DOHH2 (cell line): ENCODE measurements at regions not wholly inside any gene's neighbourhood (a gene's known extent, or its start where the extent isn't known, plus 50 kb on each side); places are given as distances from the start of the nearest gene placed in this dataset.

Experiments used
- H3F3A ChIP-seq: fragments of 200-600 bp; sonication (generic), shearing (Covaris generic); 2 replicates; pipeline ENCODE4 v1.6.0; 2016; ENCODE audit warnings: antibody characterized with exemption, mild to moderate bottlenecking; ENCODE audit not compliant: control insufficient read depth, insufficient read depth
- H3K27ac ChIP-seq: fragments of 200-600 bp; sonication (generic); 2 replicates; pipeline ENCODE4 v1.5.1; 2014; ENCODE audit warnings: low read depth, mild to moderate bottlenecking, low read length, moderate library complexity
- H3K27me3 ChIP-seq: fragments of 200-600 bp; sonication (generic); 2 replicates; pipeline ENCODE4 v1.6.1; 2014; ENCODE audit warnings: mild to moderate bottlenecking, low read length, mixed read lengths; ENCODE audit not compliant: control insufficient read depth
- H3K36me3 ChIP-seq: fragments of 200-600 bp; sonication (generic); 2 replicates; pipeline ENCODE4 v1.6.1; 2014; ENCODE audit warnings: mild to moderate bottlenecking, low read length, moderate library complexity, mixed read lengths; ENCODE audit not compliant: control insufficient read depth
- H3K4me1 ChIP-seq: fragments of 200-600 bp; sonication (generic); 2 replicates; pipeline ENCODE4 v1.6.1; 2014; ENCODE audit warnings: mild to moderate bottlenecking, low read length, mixed read lengths; ENCODE audit not compliant: control insufficient read depth
- H3K4me2 ChIP-seq: fragments of 200-600 bp; sonication (generic); 2 replicates; pipeline ENCODE4 v1.6.0; 2014; ENCODE audit warnings: mild to moderate bottlenecking, low read length, moderate library complexity
- H3K4me3 ChIP-seq: fragments of 200-600 bp; sonication (generic); 2 replicates; pipeline ENCODE4 v1.5.1; 2014; ENCODE audit warnings: mild to moderate bottlenecking, low read length, mixed read lengths
- H3K79me2 ChIP-seq: fragments of 200-600 bp; sonication (generic); 2 replicates; pipeline ENCODE4 v1.6.1; 2014; ENCODE audit warnings: mild to moderate bottlenecking, low read length, mixed read lengths; ENCODE audit not compliant: control insufficient read depth
- H3K9me2 ChIP-seq: fragments of 200-600 bp; sonication (generic); replicated peaks from 2 replicates; pipeline ENCODE4 v1.6.1; 2014; ENCODE audit warnings: mild to moderate bottlenecking, low read length, mixed read lengths; ENCODE audit not compliant: control insufficient read depth
- H3K9me3 ChIP-seq: fragments of 200-600 bp; sonication (generic); 2 replicates; pipeline ENCODE4 v1.6.1; 2014; ENCODE audit warnings: antibody characterized with exemption, low read length, mixed read lengths; ENCODE audit not compliant: control insufficient read depth, insufficient read depth
- H4K20me1 ChIP-seq: fragments of 200-600 bp; sonication (generic); 2 replicates; pipeline ENCODE4 v1.6.0; 2014; ENCODE audit warnings: low read depth, mild to moderate bottlenecking, antibody characterized with exemption, low read length, moderate library complexity; ENCODE audit not compliant: control insufficient read depth, insufficient read depth
- EZH2phosphoT487 ChIP-seq: fragments of 200-600 bp; sonication (generic); IDR thresholded peaks from 2 replicates; pipeline ENCODE4 v1.6.1; 2017; ENCODE audit warnings: borderline replicate concordance, mild to moderate bottlenecking, antibody characterized with exemption, low read length, moderate library complexity, mixed read lengths
- TF ChIP-seq, protein P1 (sequence below): fragments of 200-600 bp; sonication (generic); IDR thresholded peaks from one replicate; pipeline ENCODE4 v1.5.1; 2014; ENCODE audit warnings: antibody characterized with exemption, mild to moderate bottlenecking, low read depth, low read length; ENCODE audit not compliant: poor library complexity, severe bottlenecking

DNA sequence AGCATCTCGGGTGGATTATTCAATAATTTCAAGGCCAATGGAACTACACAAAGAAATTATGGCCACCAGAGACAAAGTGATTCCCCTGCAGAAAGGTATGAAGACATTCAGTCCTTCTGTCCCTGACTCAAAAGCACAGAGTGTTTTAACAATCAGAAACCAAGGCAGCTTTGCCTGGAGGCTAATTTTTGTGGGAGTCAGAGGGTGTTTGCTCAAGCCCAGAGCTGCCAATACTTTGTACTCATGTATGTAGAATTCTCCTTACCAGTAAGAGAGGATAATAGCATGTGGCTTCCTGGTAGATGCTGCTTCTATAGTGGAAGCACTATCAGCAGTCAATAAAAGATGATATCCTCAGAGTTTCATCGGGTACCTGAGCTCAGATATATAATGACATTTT lies 178.4 kb downstream of the KCNE4 start:
- no peaks in the 10 kb centered on the region for H3F3A ChIP-seq
- H3K4me2 ChIP-seq: no peak overlapping the region
- H3K4me1 ChIP-seq: no peaks in the 10 kb centered on the region
- no peaks in the 10 kb centered on the region for H3K9me3 ChIP-seq
- H3K36me3 ChIP-seq: no peaks in the 10 kb centered on the region
- no peaks in the 10 kb centered on the region for H3K27me3 ChIP-seq
- H3K9me2 ChIP-seq: no peaks in the 10 kb centered on the region
- no peaks in the 10 kb centered on the region for H4K20me1 ChIP-seq
- no peak overlapping the region for H3K4me3 ChIP-seq
- no peak overlapping the region for H3K27ac ChIP-seq
- H3K79me2 ChIP-seq: no peaks in the 10 kb centered on the region
- no peak for TF ChIP-seq EZH2phosphoT487
- TF ChIP-seq, protein P1, sequence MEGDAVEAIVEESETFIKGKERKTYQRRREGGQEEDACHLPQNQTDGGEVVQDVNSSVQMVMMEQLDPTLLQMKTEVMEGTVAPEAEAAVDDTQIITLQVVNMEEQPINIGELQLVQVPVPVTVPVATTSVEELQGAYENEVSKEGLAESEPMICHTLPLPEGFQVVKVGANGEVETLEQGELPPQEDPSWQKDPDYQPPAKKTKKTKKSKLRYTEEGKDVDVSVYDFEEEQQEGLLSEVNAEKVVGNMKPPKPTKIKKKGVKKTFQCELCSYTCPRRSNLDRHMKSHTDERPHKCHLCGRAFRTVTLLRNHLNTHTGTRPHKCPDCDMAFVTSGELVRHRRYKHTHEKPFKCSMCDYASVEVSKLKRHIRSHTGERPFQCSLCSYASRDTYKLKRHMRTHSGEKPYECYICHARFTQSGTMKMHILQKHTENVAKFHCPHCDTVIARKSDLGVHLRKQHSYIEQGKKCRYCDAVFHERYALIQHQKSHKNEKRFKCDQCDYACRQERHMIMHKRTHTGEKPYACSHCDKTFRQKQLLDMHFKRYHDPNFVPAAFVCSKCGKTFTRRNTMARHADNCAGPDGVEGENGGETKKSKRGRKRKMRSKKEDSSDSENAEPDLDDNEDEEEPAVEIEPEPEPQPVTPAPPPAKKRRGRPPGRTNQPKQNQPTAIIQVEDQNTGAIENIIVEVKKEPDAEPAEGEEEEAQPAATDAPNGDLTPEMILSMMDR: no peak

DNA sequence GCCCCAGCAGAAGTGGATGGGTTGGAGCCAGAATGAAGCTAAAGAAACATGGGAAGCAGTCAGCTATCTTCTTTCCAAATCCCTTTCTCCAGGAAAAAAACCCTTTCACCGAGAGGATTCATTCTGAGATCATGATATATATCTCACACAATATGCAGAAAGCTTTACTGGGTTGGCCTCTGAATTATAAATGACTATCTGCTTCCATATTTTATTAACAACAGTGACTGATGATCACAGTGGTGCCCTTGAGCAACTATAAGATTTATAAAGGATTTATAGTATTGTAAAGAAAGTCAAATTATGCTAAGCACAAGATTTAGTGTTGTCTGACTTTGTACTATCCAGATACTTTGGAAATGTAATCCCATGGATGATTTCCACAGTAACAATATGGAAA lies 180.3 kb downstream of the KCNE4 start:
- Histone ChIP-seq H3F3A (no peaks in the 10 kb centered on the region), H3K79me2 (no peaks in the 10 kb centered on the region), H3K9me3 (no peaks in the 10 kb centered on the region), H4K20me1 (no peaks in the 10 kb centered on the region), H3K4me2 (no peak overlapping the region), H3K9me2 (no peaks in the 10 kb centered on the region), H3K27ac (no peak overlapping the region), H3K4me1 (no peaks in the 10 kb centered on the region), H3K27me3 (no peaks in the 10 kb centered on the region), H3K4me3 (no peak overlapping the region), H3K36me3 (no peaks in the 10 kb centered on the region)
- TF ChIP-seq EZH2phosphoT487: no peak
- TF ChIP-seq, protein P1: no peak

DNA sequence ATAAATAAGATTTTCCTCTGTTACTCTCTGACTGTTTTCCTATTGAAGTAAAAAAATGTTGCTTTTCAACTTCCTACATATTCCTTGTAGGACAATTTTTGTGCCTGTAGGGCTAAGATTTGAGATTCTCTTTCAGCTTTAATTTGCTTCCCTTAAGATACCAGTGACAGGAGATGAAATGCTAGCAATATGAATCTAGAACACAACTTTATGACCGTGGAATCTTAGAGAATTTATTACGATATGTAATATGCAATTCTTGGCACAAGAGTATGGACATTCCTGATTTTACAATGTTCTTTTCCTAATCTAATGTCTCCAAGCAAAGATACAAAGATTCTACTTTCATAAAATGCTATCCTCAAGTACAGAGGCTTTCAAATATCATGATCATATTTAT lies 180.9 kb downstream of the KCNE4 start:
- H3K4me1 ChIP-seq: no peaks in the 10 kb centered on the region
- no peak overlapping the region for H3K4me3 ChIP-seq
- H3K79me2 ChIP-seq: no peaks in the 10 kb centered on the region
- H3K27ac ChIP-seq: no peak overlapping the region
- TF ChIP-seq, protein P1: no peak
- TF ChIP-seq EZH2phosphoT487: no peak
- H3F3A ChIP-seq: no peaks in the 10 kb centered on the region
- no peaks in the 10 kb centered on the region for H3K9me3 ChIP-seq
- H3K4me2 ChIP-seq: no peak overlapping the region
- H4K20me1 ChIP-seq: no peaks in the 10 kb centered on the region
- no peaks in the 10 kb centered on the region for H3K36me3 ChIP-seq
- H3K9me2 ChIP-seq: no peaks in the 10 kb centered on the region
- no peaks in the 10 kb centered on the region for H3K27me3 ChIP-seq

DNA sequence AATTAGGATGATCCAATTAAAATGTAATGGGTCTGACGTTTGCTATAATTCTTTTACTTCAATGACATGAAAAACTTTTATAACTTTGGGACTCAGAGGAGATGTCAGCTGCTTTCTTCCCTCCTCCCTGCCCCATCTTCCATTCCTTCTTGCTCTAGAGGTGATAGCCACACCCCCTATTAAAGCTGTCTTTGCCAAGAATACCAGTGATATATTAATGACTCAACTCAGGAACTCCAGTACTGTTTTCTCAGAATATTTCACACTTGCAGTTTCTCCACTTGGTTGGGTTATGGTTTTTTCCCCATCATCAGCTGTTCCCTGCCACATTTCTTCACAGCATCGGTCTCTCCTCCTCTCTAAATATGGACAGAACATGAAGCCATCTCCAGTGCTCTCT lies 184.0 kb downstream of the KCNE4 start:
- Histone ChIP-seq H3K79me2 (no peaks in the 10 kb centered on the region), H3F3A (no peaks in the 10 kb centered on the region), H3K9me2 (no peaks in the 10 kb centered on the region), H3K9me3 (no peaks in the 10 kb centered on the region), H3K4me3 (no peak overlapping the region), H3K36me3 (no peaks in the 10 kb centered on the region), H3K27me3 (no peaks in the 10 kb centered on the region), H4K20me1 (no peaks in the 10 kb centered on the region), H3K27ac (no peak overlapping the region), H3K4me1 (no peaks in the 10 kb centered on the region), H3K4me2 (no peak overlapping the region)
- TF ChIP-seq, protein P1: no peak
- TF ChIP-seq EZH2phosphoT487: no peak
